ENCODE measurements at regions not wholly inside any gene's neighbourhood (a gene's known extent, or its start where the extent isn't known, plus 50 kb on each side); places are given as distances from the start of the nearest gene placed in this dataset.

- intact Hi-C loops (cut with micrococcal nuclease), result no loop called here
- Mint-ChIP-seq H3K4me3 (no peak overlapping the region), H3K36me3 (ENCODE audit: low read depth) (no peaks in the 10 kb centered on the region), H3K9me3 (peaks cover 9% of the 10 kb centered on the region), H3K27me3 (no peaks in the 10 kb centered on the region), H3K27ac (no peak overlapping the region), H3K4me1 (ENCODE audit: low read depth) (no peaks in the 10 kb centered on the region)
These were observed 178.2 kb downstream of the HS3ST1 start for GRCh38 chr4:11250510-11250909.

DNA sequence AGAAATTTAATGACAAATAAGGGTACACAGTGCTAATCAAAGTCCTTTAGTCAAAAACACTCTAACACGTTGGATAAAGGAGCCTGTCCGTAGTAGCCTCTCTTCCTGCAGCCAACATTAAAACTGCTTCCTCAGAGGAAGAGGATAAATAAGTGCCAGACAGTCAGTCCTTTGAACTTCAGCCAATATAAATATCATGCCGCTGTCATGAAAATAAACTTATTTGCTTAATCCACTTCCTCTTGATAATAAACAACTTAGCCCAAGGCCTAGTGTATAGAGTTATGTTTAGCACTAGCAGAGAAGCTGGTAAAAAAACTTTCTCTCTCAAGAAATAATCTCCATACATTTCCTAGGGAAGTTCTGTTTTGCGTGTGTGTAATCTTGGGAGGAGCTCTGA, 196.7 kb downstream of the HS3ST1 start:
- H3K27ac Mint-ChIP-seq, result no peak overlapping the region
- H3K9me3 Mint-ChIP-seq, result peaks cover 11% of the 10 kb centered on the region
- no peaks in the 10 kb centered on the region for H3K36me3 Mint-ChIP-seq (ENCODE audit: low read depth)
- intact Hi-C loops (cut with micrococcal nuclease), result no loop called here
- H3K4me3 Mint-ChIP-seq, result no peak overlapping the region
- no peaks in the 10 kb centered on the region for H3K4me1 Mint-ChIP-seq (ENCODE audit: low read depth)
- no peaks in the 10 kb centered on the region for H3K27me3 Mint-ChIP-seq

GRCh38 chr4:11230866-11231265, 197.8 kb downstream of the HS3ST1 start:
- Mint-ChIP-seq H3K27ac (no peak overlapping the region), H3K4me1 (ENCODE audit: low read depth) (no peaks in the 10 kb centered on the region), H3K4me3 (no peak overlapping the region), H3K27me3 (no peaks in the 10 kb centered on the region), H3K9me3 (peaks cover 11% of the 10 kb centered on the region), H3K36me3 (ENCODE audit: low read depth) (no peaks in the 10 kb centered on the region)
- intact Hi-C loops (cut with micrococcal nuclease), result no loop called here

- H3K27me3 Mint-ChIP-seq, result no peaks in the 10 kb centered on the region
- peaks cover 9% of the 10 kb centered on the region for H3K9me3 Mint-ChIP-seq
- H3K27ac Mint-ChIP-seq, result no peak overlapping the region
- H3K4me3 Mint-ChIP-seq, result no peak overlapping the region
- H3K36me3 Mint-ChIP-seq (ENCODE audit: low read depth), result no peaks in the 10 kb centered on the region
- H3K4me1 Mint-ChIP-seq (ENCODE audit: low read depth), result no peaks in the 10 kb centered on the region
- intact Hi-C loops (cut with micrococcal nuclease), result no loop called here
These were observed 200.2 kb downstream of the HS3ST1 start for GRCh38 chr4:11228530-11228929.

DNA sequence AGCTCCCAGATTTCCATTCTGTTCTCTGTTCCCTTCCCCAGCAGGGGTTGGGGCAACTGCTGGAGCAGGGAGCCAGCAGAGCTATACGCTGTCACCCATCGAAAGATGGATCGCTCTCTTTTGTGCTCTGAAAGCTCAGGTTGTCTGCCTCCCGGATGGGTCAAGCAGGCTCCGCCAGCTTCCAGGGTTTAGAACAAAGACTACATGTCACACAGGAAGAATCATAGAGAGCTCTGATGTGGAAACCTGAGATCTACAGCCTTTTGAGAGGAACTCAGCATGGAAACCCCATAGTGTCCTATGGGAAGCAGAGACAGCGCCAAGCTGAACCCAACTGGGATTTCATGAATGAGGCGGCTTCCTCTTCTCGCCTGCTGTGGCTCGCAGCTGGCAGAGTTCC, 205.4 kb downstream of the HS3ST1 start:
- Mint-ChIP-seq H3K27ac (no peak overlapping the region), H3K4me1 (ENCODE audit: low read depth) (no peaks in the 10 kb centered on the region), H3K27me3 (no peaks in the 10 kb centered on the region), H3K4me3 (no peak overlapping the region), H3K36me3 (ENCODE audit: low read depth) (no peaks in the 10 kb centered on the region), H3K9me3 (peaks cover 9% of the 10 kb centered on the region)
- intact Hi-C loops (cut with micrococcal nuclease), result no loop called here

- Mint-ChIP-seq H3K4me3 (no peak overlapping the region), H3K36me3 (ENCODE audit: low read depth) (no peaks in the 10 kb centered on the region), H3K4me1 (ENCODE audit: low read depth) (no peaks in the 10 kb centered on the region), H3K27ac (no peak overlapping the region), H3K27me3 (no peaks in the 10 kb centered on the region), H3K9me3 (no peaks in the 10 kb centered on the region)
- intact Hi-C loops (cut with micrococcal nuclease), result no loop called here
These were observed 210.0 kb downstream of the HS3ST1 start for GRCh38 chr4:11218692-11219091.

GRCh38 chr4:11216520-11216919, 212.2 kb downstream of the HS3ST1 start:
- no peak overlapping the region for H3K4me3 Mint-ChIP-seq
- H3K27me3 Mint-ChIP-seq, result no peaks in the 10 kb centered on the region
- intact Hi-C loops (cut with micrococcal nuclease), result no loop called here
- H3K4me1 Mint-ChIP-seq (ENCODE audit: low read depth), result no peaks in the 10 kb centered on the region
- no peaks in the 10 kb centered on the region for H3K36me3 Mint-ChIP-seq (ENCODE audit: low read depth)
- H3K27ac Mint-ChIP-seq, result no peak overlapping the region
- H3K9me3 Mint-ChIP-seq, result no peaks in the 10 kb centered on the region

DNA sequence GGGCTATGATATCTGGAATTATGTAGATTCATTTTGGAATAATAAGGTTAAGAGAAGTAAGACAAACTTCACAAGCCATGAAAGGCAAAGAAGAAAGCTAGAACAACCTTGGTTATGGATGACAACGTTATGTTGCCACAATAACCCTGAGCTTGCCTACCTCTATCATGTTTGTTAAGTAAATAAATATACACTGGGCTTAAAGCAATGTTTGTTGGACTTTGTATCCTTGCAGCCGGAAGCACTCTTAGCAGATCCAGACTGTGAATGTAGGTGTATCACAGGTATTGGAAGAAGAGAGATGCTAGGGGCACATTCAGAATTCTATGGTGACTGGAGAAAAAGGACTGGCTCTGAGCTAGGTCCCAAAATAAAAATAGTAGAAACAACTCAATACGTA, 214.4 kb downstream of the HS3ST1 start:
- Mint-ChIP-seq H3K9me3 (no peaks in the 10 kb centered on the region), H3K36me3 (ENCODE audit: low read depth) (no peaks in the 10 kb centered on the region), H3K4me3 (no peak overlapping the region), H3K4me1 (ENCODE audit: low read depth) (no peaks in the 10 kb centered on the region), H3K27me3 (no peaks in the 10 kb centered on the region), H3K27ac (no peak overlapping the region)
- intact Hi-C loops (cut with micrococcal nuclease), result no loop called here

- Mint-ChIP-seq H3K4me3 (no peak overlapping the region), H3K27ac (no peak overlapping the region), H3K36me3 (ENCODE audit: low read depth) (no peaks in the 10 kb centered on the region), H3K4me1 (ENCODE audit: low read depth) (no peaks in the 10 kb centered on the region), H3K27me3 (no peaks in the 10 kb centered on the region), H3K9me3 (peaks cover 21% of the 10 kb centered on the region)
- intact Hi-C loops (cut with micrococcal nuclease), result no loop called here
These were observed 218.9 kb downstream of the HS3ST1 start for GRCh38 chr4:11209826-11210225.

- intact Hi-C loops (cut with micrococcal nuclease), result no loop called here
- Mint-ChIP-seq H3K27me3 (no peaks in the 10 kb centered on the region), H3K4me3 (no peak overlapping the region), H3K9me3 (no peaks in the 10 kb centered on the region), H3K27ac (no peak overlapping the region), H3K4me1 (ENCODE audit: low read depth) (no peaks in the 10 kb centered on the region), H3K36me3 (ENCODE audit: low read depth) (no peaks in the 10 kb centered on the region)
These were observed 227.4 kb downstream of the HS3ST1 start for GRCh38 chr4:11201256-11201655.

GRCh38 chr4:11198516-11199305, 230.0 kb downstream of the HS3ST1 start:
- intact Hi-C loops (cut with micrococcal nuclease), result no loop called here
- Mint-ChIP-seq H3K27ac (no peak overlapping the region), H3K9me3 (no peaks in the 10 kb centered on the region), H3K4me1 (ENCODE audit: low read depth) (no peaks in the 10 kb centered on the region), H3K36me3 (ENCODE audit: low read depth) (no peaks in the 10 kb centered on the region), H3K27me3 (no peaks in the 10 kb centered on the region), H3K4me3 (no peak overlapping the region)

- no peak overlapping the region for H3K27ac Mint-ChIP-seq
- H3K36me3 Mint-ChIP-seq (ENCODE audit: low read depth), result no peaks in the 10 kb centered on the region
- H3K4me1 Mint-ChIP-seq (ENCODE audit: low read depth), result no peaks in the 10 kb centered on the region
- intact Hi-C loops (cut with micrococcal nuclease), result no loop called here
- no peaks in the 10 kb centered on the region for H3K27me3 Mint-ChIP-seq
- H3K9me3 Mint-ChIP-seq, result no peaks in the 10 kb centered on the region
- no peak overlapping the region for H3K4me3 Mint-ChIP-seq
These were observed 230.9 kb downstream of the HS3ST1 start for GRCh38 chr4:11197631-11198341.

DNA sequence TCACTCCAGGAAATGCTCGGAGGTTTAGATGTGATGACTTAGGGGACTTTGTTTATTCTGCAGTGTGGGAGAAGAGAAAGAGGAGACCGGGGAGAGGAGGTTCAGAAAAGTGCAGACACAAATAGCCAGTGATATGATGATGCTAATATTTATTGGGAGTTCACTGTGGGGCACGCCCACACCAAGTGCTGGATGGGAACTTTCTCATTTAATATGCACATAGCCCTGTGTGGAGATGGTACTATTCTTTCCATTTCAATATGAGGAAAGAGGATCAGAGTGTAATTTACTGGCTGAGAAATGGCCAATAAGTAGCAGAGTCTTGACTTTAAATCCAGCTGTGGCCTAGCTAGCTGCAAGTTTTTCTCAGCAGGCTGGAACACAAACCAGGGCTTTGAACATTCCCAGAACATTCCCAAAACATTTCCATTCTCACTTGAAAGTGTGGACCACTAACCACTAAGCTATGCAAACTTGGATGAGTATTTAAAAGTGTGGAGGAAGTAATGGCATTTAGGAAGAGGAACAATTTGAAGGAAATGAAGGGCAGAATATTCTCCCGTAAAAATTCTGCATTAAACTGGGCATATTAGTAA, 231.7 kb downstream of the HS3ST1 start:
- Mint-ChIP-seq H3K27me3 (no peaks in the 10 kb centered on the region), H3K4me3 (no peak overlapping the region), H3K36me3 (ENCODE audit: low read depth) (no peaks in the 10 kb centered on the region), H3K27ac (no peak overlapping the region), H3K4me1 (ENCODE audit: low read depth) (no peaks in the 10 kb centered on the region), H3K9me3 (no peaks in the 10 kb centered on the region)
- intact Hi-C loops (cut with micrococcal nuclease), result no loop called here

GRCh38 chr4:11194431-11194830, 234.3 kb downstream of the HS3ST1 start:
- Mint-ChIP-seq H3K27ac (no peak overlapping the region), H3K4me1 (ENCODE audit: low read depth) (peaks cover 16% of the 10 kb centered on the region), H3K9me3 (no peaks in the 10 kb centered on the region), H3K4me3 (no peak overlapping the region), H3K36me3 (ENCODE audit: low read depth) (no peaks in the 10 kb centered on the region), H3K27me3 (no peaks in the 10 kb centered on the region)
- intact Hi-C loops (cut with micrococcal nuclease), result no loop called here
